ENCODE measurements at regions not wholly inside any gene's neighbourhood (a gene's known extent, or its start where the extent isn't known, plus 50 kb on each side); places are given as distances from the start of the nearest gene placed in this dataset.

- no peak for ATAC-seq
- H3K4me2 ChIP-seq (ENCODE audit: low read depth, low read length), result no peak overlapping the region
- CTCF ChIA-PET (ENCODE audit: low intra/inter-chr PET ratio, low total read pairs), result no interaction called here
- TF ChIP-seq ZNF12 (CRISPR knock-in tag; IDR thresholded peaks at IDR 0.05) (no peak), TARDBP (CRISPR knock-in tag; IDR thresholded peaks at IDR 0.05) (no peak), ZBTB2 (CRISPR knock-in tag; IDR thresholded peaks at IDR 0.05; ENCODE audit: low read depth) (no peak), RXRB (CRISPR knock-in tag; IDR thresholded peaks at IDR 0.05; ENCODE audit: borderline replicate concordance) (no peak), ZNF670 (CRISPR knock-in tag; IDR thresholded peaks at IDR 0.05; ENCODE audit: borderline replicate concordance) (no peak), EZH2 (conservative IDR thresholded peaks at IDR 0.05; ENCODE audit: low read depth, low read length) (no peak), PHF5A (CRISPR knock-in tag; IDR thresholded peaks at IDR 0.05; ENCODE audit: low read depth, unreplicated experiment) (no peak), KDM5B (CRISPR knock-in tag; IDR thresholded peaks at IDR 0.05; ENCODE audit: borderline replicate concordance) (no peak), ATF3 (CRISPR knock-in tag; IDR thresholded peaks at IDR 0.05) (no peak), LBX2 (CRISPR knock-in tag; IDR thresholded peaks at IDR 0.05; ENCODE audit: borderline replicate concordance) (no peak), ZNF777 (CRISPR knock-in tag; IDR thresholded peaks at IDR 0.05) (no peak), RARA (CRISPR knock-in tag; IDR thresholded peaks at IDR 0.05) (no peak), NR2F6 (IDR thresholded peaks at IDR 0.05) (no peak), NR2F6 (CRISPR knock-in tag; IDR thresholded peaks at IDR 0.05) (no peak), ZNF7 (CRISPR knock-in tag; IDR thresholded peaks at IDR 0.05) (no peak), HMG20A (CRISPR knock-in tag; IDR thresholded peaks at IDR 0.05; ENCODE audit: borderline replicate concordance) (no peak)
- DNase-seq (ENCODE audit: low spot score), result no peak
- no peaks in the 10 kb centered on the region for H3K36me3 ChIP-seq (replicated peaks in 1 of 2; ENCODE audit: control insufficient read depth in 1 of 2, insufficient read depth in 2 of 2, low read length in 2 of 2)
- no peaks in the 10 kb centered on the region for H3K9me3 ChIP-seq (ENCODE audit: low read length)
- intact Hi-C loops (cut with micrococcal nuclease; ENCODE audit: unreplicated experiment) (no loop called here), in situ Hi-C loops (cut with HindIII; ENCODE audit: extremely low pct_ligation_motif_present, low pct_unique_long_range_greater_than_20kb) (no loop called here)
- no peak overlapping the region for H2AFZ ChIP-seq (ENCODE audit: low read length)
- H3K9ac ChIP-seq (ENCODE audit: insufficient read depth, low read depth, low read length), result no peak overlapping the region
- POLR2A ChIA-PET, result no interaction called here
- no peak overlapping the region for H3K27ac ChIP-seq (ENCODE audit: extremely low read length, insufficient read depth, low read length)
- H3K4me3 ChIP-seq (replicated peaks in 1 of 3; ENCODE audit: insufficient read depth in 1 of 3, low read depth in 2 of 3, low read length in 3 of 3), result no peak overlapping the region
- H3K27me3 ChIP-seq (ENCODE audit: control insufficient read depth in 1 of 2, insufficient read depth in 2 of 2, low read length in 2 of 2), result peaks cover 5 to 38% of the 10 kb centered on the region in 2 experiments; a peak in 3 of 5 replicates
- no peaks in the 10 kb centered on the region for H3K79me2 ChIP-seq (ENCODE audit: insufficient read depth, low read length)
- FAIRE-seq, result no peak
- BruUV-seq (replicated peaks), result no TSS peak
- WGBS (ENCODE audit: low lambda C conversion rate), result 39% methylated on average over 2 of the region's 2 CpGs
- peaks cover 50% of the 10 kb centered on the region for H3K4me1 ChIP-seq (ENCODE audit: insufficient read depth, low read length)
- no peaks in the 10 kb centered on the region for H4K20me1 ChIP-seq (ENCODE audit: insufficient read depth, low read length)
Measured at GRCh38 chr6:43862925-43863324, 92.9 kb downstream of the VEGFA start.
